HG02852 (cell line): ENCODE measurements at regions not wholly inside any gene's neighbourhood (a gene's known extent, or its start where the extent isn't known, plus 50 kb on each side); places are given as distances from the start of the nearest gene placed in this dataset.

Source experiments
- ATAC-seq: cut with Tn5 transposase; IDR thresholded peaks from one replicate; pipeline ENCODE4 v1.9.1; 2021; ENCODE audit warnings: mild to moderate bottlenecking, moderate library complexity; ENCODE audit not compliant: unreplicated experiment

DNA sequence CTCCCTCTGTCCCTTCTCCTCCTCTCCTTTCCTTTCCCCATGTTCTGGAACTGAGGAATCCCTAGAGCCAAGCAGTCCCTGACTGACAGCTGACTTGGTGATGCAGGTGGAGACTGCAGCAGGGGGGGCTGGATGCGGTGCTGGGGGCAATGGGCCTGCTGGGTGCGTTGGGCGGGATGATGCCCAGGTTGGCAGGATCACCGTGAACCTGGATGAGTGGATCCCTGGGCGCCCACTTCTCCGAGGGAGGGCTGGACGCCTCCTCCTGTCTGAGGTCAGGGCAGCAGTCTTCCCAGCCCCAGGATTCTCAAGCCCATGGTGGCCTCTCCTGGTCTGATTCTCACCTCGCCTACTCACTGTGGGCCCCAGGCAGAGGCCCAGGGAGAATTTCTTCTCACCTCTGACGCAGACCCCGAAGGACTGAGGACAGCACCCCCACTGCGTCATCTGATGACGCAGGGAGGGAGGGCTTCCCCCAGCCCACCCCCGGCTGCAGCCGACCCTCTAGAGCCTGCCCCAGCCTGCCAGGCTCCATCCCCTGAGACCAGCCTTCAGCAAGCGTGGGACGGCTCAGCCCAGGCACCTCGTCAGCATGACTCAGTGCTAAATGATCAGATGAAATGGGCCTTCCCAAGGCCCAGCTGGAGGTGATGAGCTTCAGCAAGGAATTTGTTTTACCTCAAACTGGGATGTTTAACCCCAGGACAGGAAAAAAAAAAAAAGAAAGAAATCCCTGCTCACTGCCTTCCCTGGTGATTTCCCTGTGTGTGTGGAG is 188.0 kb upstream of the TNRC6C start:
- no peak for ATAC-seq

DNA sequence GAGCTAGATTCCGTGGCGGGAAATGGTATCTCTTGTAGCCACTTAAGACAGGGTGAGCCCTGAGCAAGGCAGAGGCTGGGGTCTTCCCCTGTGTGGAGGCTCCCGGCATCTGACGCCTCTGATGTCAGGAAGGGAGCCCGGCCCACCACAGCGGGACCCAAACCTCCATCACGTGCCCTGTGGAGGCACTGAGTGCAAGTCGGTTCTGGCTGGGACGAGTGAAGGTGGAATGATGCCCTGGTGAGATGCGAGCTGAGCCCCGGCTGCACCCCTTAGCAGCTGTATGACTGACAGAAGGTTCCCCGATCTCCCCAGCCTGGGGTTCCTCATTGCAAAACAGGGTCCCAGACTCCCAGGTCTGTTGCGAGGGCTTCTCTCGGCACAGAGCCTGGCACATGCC is 187.4 kb upstream of the TNRC6C start:
- no peak for ATAC-seq

DNA sequence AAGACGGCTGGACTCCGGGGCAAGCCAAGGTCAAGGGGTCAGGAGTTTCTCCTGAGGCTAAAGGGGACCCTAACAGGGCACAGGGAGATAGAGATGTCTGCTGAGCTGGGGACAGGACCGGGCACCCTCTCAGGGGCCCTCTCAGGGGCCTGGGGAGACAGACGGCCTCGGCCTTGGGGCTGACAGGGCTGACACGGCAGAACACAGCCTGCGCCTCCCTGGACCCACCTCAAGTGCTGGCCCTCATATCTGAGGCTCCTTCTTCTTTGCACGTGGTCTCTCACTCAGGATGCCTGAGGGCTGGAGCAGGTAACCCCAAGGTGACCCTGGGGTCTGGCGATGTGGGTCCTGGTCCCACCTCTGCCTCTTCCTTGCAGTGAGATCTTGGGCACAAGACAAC is 186.9 kb upstream of the TNRC6C start:
- no peak for ATAC-seq

DNA sequence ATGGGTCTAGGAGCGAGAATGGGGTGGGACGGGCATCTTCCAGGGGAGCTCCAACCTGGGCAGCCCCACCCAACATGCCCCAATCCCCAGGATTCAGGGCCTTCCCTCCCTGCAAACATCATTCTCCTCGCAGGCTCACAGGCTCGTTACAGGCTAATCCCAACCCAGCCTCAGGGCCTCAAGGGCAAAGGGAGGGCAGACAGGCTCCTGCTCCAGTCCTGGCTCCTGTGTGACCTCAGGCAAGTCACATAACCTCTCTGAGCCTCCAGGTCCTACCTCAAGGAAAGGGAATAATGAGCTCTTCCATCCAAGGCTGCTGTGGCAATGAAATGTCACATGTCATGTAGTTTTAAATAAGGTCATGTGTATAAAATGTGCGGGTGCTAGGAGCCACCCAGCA is 186.5 kb upstream of the TNRC6C start:
- no peak for ATAC-seq

DNA sequence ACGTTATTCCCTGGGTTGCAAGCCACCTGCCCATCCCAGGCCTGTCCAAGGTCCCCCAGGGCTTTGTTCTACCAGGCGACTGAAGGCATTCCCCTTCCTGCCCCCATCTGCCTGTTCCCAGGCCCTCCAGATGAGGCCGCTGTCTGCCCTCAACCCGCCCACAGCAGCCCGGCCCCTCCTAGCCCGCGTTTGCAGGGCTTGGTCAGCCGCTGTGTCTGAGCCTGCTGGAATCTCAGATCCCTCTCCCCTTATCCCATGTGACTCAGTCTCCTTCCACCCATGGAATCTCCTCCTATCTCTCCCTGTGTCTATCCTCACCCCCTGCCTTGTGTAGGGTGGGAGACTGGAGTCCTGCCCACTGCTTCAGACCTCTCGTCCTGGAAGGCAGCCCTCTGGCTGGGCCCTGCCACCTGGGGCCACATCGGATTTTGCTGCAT is 186.0 kb upstream of the TNRC6C start:
- ATAC-seq: no peak

DNA sequence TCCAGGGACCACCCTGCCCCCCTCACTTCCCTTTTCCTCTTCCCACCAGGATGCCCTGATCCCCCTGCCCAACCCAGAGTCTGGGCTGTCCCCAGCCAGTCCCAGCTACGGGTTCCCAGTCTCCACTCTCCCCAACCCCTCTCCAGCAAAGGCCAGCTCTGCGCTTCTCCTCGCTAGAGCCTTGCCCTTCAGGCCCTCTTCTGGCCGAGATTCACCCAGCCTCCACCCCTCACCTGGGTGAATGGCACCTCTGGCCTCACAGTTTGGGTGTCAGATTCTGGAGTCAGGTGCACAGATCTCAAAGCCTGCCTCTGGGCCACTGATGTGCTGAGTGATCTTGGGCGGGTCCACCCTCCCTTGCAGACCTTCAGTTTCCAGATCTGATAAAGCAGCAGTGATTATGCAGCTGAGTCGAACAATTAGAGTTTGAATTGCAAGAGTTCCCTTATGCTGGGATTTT is 185.6 kb upstream of the TNRC6C start:
- ATAC-seq: no peak

DNA sequence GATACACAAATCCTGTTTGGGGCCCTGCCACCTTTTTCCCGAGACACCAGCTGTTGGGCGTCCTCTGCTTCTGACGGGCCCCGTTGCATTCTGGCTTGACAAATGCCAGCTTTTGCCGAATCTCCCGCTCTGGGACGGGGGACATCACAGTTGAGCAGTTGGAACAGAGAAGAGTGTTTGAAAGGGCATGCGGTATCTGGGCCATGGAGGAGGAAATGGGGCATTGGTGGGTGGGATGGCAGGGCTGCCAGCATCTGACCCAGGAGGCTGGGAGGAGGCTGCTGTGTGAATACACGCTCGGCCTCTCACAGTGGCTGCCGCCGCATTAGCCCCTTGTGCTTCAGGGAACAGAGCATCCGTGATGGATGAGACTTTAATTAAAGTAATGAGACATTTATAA is 184.3 kb upstream of the TNRC6C start:
- no peak for ATAC-seq

DNA sequence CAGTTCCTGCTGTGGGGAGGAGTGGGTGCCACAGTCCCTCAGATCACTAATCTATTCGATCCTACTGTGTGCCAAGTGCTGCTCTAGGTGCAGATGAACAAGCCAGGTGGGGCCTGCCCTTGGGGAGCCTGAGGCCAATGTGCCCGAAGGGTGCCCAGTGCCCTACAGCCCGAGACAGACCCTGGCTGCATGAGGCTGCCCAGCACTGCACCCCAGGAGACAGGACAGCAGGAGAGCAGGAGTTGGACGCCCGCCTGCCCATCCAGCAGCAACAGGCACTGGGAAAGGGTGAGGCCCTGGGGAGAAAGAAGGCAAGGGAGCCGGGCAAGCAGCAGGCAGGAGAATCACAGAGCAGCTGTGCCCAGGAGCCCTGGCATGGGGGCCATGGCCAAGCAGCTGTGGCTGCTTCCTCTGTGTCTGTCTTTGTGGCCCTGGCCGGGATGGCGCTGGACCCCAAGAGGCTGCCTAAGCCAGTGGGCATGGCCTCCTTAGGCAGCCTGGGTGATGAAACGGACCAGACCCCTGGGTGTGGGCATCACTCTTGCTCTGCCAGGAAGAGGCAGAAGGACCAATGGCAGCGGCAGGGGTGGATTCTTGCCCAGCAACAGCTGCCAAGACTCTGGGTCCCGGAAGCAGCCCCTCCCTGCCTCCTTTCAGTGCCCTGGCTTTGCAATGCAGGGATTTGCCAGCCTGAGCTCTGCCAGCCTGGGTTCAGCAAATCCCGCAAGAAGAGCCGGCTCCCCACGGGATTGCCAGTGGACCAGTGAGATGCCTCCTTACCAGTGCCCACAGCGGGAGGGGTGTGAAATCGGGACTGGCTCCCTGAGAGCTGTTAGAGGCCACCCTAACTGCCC is 179.6 kb upstream of the TNRC6C start:
- ATAC-seq: no peak

DNA sequence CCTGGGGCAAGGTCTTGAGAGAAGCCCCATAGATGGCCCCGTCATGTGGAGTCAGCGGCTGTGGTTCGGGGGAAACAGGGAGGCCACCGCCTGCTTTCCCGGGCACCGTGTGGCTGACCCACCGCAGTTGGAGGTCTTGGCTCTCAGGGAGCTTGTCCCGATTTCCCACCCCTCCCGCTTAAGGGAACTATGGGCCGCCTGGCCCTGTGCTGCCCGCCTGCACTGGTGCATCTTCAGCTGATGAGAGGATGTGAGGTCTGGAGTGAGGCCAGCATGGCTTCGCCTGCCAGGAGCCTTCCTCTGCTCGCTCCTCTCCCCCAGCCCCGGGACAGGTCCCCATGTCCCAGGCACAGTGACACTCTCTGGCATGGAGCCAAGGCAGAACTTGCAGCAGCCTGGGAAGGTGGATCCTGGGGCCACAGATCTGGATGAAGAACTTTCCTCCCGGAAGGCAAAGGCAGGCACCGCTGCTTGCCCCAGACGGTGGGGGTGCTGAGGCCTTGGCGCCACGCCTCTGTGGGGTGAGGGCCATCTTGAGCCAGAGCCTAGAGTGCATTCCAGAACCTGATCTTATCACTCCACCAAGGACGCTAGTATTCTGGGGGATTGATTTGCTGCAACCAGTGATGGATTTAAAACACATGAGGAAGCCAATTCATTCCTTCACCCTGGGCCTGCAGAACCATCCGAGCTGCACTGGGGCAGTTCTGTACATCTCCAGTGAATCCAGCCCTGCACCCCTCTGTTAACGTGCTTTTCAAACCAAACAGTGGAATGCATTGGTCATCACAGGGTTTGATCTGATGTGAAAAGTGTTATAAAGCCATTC is 178.6 kb upstream of the TNRC6C start:
- ATAC-seq: no peak

DNA sequence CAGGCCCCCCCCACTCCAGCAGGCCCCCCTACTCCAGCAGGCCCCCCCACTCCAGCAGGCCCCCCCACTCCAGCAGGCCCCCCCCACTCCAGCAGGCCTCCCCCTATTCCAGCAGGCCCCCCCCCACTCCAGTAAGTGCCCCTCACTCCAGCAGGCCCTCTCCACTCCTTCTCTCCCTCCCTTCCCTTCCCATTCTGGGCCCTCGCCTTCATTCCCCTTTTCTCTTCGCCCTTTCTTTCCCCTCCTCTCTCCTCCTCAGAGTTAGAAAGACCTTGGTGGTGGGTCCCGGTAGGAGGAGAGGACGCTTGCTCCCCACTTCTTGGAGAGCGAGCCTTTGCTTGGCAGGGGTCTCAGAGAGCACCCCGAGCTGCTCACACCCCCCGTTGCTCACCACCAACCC is 177.0 kb upstream of the TNRC6C start:
- ATAC-seq: no peak

DNA sequence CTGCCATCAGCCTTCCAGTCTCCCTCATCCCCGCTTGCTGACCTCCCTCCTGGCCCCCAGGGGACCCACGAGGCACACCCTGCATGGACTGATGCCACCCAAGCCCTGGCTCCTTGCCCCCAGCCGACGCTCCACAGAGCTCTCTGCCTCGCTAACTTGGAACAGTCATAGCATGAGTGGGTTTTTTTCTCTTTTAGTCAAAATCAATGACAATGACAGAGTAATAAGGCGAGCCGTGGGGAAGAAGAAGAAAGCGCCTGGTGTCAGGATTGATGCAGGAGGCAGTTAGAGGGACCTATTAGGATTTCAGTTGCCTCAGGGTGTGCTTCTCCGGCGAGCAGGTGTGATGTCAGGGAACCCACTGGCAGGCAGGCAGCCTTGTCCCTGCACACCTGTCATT is 176.3 kb upstream of the TNRC6C start:
- no peak for ATAC-seq

DNA sequence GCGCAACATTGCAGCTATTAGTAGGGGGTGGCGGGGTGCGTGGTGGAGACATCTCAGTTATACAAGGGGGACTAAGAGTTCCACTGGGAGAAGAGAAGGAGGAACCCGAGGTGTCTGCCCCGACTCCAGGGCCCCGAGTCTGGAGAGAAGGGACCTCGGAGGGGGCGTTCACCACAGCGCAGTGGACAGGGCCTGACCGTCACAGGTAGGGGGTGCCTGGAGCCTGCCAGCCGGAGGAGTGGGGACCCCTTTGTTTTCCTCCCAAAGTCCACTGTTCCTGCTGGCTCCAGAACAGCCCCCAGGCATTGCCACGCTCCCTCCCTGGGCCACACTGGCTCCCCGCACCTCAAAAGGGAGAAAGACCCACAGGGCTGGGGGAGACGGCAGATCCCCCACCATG is 175.9 kb upstream of the TNRC6C start:
- no peak for ATAC-seq

DNA sequence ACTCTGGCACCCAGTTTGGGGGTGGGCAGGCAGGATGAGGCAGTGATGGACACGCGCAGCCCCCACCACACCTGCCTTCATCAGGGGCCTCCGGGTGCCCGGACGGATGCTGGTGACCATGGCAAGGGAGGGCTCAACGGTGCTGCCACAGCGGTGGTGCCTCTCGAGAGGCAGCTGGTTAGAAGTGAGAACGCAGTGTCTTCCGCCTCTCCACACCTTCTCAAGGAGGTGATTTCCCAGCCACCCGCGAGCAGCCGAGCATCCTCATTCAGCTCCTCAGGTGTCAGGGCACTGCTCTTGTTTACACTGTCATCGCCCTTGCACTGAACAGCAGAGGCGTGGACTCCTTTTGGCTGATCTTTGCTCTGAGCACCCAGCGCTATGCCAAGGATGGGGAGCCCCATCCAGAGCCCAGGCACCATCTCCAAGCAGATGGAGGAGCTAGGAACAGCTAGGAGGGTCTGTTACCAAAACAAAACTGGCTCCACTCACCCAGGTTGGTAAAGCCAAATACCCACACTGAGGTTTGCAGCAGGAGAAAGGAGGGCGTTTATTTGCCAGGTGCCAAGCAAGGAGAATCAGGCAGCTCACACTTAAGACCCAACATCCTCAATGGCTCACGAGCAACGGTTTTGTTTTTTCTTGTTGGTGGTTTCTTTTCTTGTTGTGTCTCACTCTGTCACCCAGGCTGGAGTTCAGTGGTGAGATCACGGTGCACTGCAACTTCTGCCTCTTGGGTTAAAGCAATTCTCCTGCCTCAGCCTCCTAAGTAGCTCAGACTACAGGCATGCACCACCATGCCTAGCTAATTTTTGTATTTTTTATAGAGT is 174.3 kb upstream of the TNRC6C start:
- ATAC-seq: no peak

DNA sequence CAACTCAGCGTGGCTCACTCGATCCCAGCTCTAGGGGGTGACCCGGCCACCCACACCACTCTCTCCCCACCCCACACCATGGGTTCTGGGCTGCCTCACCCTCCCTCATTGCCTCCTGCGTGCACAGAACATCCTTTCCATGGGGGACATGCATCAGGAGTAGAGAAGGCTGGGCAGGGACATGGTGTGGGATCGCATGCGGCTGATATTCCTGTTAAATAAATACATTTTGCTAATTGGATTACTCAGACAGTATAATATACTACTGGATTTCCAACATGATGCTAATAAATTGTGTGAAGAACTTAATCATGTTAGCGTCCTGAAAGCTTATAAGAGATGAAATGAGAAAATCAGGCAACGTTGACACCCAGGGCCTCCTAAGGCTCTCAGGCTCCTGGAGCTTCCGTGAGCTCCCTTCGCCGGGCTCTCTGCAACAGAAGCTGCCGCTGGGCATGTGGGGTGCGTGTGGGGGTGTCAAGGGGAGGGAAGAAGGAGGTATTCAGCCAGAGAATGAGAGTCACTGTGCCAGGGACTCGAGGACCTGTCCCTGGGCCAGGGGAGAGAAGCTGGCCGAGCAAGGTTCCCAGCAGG is 173.1 kb upstream of the TNRC6C start:
- ATAC-seq: no peak

DNA sequence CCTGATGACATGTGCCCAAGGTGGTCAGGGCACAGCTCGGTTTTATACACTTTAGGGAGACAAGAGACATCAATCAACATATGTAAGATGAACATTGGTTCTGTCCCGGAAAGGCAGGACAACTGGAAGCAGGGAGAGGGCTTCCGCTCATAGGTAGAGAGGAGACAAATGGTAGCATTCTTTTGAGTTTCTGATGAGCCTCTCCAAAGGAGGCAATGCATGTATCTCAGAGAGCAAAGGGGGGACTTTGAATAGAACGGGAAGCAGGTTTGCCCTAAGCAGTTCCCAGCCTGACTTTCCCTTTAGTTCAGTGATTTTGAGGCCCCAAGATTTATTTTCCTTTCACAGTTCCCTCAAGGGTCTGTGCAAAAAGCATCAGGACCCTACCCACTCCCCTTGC is 172.4 kb upstream of the TNRC6C start:
- ATAC-seq: no peak

DNA sequence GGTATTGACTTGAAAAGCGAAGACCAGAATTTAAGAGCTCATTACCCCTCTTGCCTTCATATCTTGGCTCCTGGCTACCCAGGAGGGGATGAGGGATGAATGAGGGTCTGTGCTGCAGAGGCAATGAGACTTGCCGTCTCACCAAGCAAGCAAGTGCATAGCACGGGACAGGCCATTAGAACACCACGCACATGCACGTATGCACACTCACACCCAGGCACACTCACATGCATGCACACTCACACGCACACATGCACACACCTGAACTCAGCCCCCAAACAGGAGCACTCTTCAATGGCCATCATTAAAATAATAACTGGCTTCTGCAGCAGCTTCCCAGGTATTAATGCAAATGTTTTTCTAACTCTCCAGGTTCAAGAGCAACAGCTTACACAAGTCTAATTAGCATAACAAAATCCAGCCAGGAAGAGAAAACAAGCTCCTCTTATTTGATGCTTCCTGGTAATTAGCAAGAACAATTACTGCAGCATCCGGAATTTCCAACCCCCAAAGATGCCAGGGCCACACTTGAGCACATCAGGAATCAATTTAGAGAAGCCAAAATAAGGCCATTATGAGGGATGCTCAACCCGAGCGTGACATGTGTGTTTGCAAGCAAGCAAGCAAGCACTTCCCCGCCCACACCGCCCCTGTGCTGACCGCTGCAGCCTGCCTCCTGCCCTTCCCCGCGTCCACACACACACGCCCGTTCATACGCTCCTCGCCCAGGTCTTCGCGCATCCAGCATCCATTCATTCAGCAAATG is 171.6 kb upstream of the TNRC6C start:
- no peak for ATAC-seq

DNA sequence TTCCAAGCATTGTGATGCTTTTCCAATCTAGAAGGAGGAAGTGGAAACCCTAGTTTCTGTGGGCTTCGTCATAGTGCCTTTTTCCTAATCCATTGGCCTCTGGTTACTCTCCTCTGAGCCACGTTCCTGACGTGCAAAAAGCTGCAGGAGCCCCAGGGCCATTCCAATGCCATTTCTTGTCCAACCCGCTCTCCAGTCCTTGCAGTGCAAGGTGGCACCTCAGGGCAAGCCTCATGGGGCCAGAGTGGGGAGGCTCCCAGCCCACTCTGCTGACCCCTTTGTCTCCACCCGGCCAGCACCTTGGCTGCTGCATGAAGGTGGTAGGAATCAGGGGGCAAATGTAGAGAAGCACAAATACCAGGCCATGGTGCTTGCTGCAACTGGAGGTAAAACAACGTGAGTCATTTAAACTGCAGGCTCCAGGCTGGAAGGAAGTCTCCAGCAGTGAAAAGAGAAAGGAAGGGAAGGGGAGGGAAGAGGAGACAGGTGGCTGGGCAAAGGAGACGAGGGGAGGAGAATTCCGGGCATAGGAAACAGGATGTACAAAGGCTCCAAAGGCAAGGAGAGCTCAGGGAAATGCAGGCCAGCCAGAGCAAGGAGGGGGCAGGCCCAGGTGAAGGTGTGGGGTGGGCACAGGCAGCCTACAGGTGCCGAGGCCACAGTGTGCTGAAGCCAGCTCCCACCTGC is 168.2 kb upstream of the TNRC6C start:
- no peak for ATAC-seq

DNA sequence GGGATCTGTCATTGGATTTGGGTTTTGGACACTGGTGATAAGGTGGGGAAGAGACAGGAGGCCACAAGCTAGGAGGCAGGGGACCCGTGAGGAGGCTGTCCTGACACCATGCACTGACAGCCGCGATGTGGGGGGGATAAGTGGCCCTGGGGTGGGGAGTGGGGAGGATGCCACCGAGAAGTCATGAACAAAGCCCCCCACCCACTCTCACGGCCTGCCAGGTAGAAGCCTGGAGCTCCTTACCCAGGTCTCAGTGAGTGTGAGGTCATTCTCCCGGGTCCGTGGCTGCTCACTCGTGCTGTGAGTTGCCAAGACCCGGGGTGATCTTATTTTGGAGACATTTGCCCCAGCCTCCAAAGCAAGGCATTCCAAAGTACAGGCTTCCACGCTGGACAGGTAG is 165.9 kb upstream of the TNRC6C start:
- no peak for ATAC-seq
